HepG2 (cell line): ENCODE measurements at regions not wholly inside any gene's neighbourhood (a gene's known extent, or its start where the extent isn't known, plus 50 kb on each side); places are given as distances from the start of the nearest gene placed in this dataset.

Experiments
- MAX ChIP-seq: IDR thresholded peaks from 2 replicates; pipeline ENCODE4 v1.6.1; 2012; ENCODE audit warnings: inconsistent platforms
- MIXL1 ChIP-seq: IDR thresholded peaks from 2 replicates; pipeline ENCODE4 v1.6.1; 2016
- MNT ChIP-seq: fragments of 450-650 bp; IDR thresholded peaks from 2 replicates; pipeline ENCODE4 v1.6.1; 2016
- MTF1 ChIP-seq: sonication (generic); formaldehyde crosslinking; IDR thresholded peaks from 2 replicates; pipeline ENCODE4 v1.5.0; 2020; ENCODE audit warnings: missing genetic modification reagents
- PBX3 ChIP-seq: sonication (generic); formaldehyde crosslinking; IDR thresholded peaks from 2 replicates; pipeline ENCODE4 v1.8.1; 2023; ENCODE audit warnings: missing genetic modification reagents, inconsistent platforms, borderline replicate concordance
- RARG ChIP-seq: sonication (generic); formaldehyde crosslinking; IDR thresholded peaks from 2 replicates; pipeline ENCODE4 v1.4.0; 2020; ENCODE audit warnings: low read depth, mild to moderate bottlenecking, missing genetic modification reagents
- RFX3 ChIP-seq: IDR thresholded peaks from 2 replicates; pipeline ENCODE4 v1.6.1; 2016; ENCODE audit warnings: missing biosample characterization, missing genetic modification reagents
- TBP ChIP-seq: sonication (generic); formaldehyde crosslinking; IDR thresholded peaks from 2 replicates; pipeline ENCODE4 v1.5.0; 2020; ENCODE audit warnings: missing genetic modification reagents
- XRCC5 ChIP-seq: fragments of 200-400 bp; formaldehyde crosslinking; optimal IDR thresholded peaks from 2 replicates; pipeline ENCODE3; 2017; ENCODE audit warnings: mild to moderate bottlenecking, low read length
- ZNF629 ChIP-seq: sonication (generic); formaldehyde crosslinking; conservative IDR thresholded peaks from 2 replicates; pipeline ENCODE4 v1.5.0; 2020; ENCODE audit warnings: missing genetic modification reagents
- TF ChIP-seq, protein P1 (sequence below): sonication (generic); formaldehyde crosslinking; IDR thresholded peaks from 2 replicates; pipeline ENCODE4 v1.5.0; 2020; ENCODE audit warnings: mild to moderate bottlenecking, missing genetic modification reagents, moderate library complexity

DNA sequence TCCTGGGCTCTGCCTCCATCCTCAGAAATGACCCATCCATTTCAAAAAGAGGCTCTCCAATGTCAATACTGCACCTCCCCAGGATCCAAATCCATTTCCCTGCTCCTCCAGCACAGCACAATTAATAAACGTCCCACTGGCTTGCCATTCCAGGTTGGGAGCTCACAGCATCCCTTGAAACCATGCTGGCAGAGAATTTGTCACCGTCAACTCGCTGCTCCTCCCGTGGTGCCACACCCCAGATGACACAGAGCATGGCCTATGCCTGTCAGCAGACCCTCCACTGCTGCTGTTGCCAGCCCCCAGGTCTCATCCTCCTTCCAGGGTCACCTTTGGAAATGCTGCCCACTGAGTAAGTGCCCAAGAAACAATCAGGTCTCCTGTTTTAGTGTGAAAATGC lies 53.0 kb upstream of the UQCRFS1 start:
- TF ChIP-seq MIXL1 (CRISPR knock-in tag): no peak
- TF ChIP-seq MNT: no peak
- no peak for TF ChIP-seq PBX3 (CRISPR knock-in tag)
- no peak for TF ChIP-seq ZNF629 (CRISPR knock-in tag)
- TF ChIP-seq MTF1: no peak
- TF ChIP-seq, protein P1, sequence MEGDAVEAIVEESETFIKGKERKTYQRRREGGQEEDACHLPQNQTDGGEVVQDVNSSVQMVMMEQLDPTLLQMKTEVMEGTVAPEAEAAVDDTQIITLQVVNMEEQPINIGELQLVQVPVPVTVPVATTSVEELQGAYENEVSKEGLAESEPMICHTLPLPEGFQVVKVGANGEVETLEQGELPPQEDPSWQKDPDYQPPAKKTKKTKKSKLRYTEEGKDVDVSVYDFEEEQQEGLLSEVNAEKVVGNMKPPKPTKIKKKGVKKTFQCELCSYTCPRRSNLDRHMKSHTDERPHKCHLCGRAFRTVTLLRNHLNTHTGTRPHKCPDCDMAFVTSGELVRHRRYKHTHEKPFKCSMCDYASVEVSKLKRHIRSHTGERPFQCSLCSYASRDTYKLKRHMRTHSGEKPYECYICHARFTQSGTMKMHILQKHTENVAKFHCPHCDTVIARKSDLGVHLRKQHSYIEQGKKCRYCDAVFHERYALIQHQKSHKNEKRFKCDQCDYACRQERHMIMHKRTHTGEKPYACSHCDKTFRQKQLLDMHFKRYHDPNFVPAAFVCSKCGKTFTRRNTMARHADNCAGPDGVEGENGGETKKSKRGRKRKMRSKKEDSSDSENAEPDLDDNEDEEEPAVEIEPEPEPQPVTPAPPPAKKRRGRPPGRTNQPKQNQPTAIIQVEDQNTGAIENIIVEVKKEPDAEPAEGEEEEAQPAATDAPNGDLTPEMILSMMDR (CRISPR knock-in tag): no peak
- no peak for TF ChIP-seq MAX
- TF ChIP-seq TBP (CRISPR knock-in tag): no peak
- TF ChIP-seq XRCC5: no peak
- no peak for TF ChIP-seq RARG (CRISPR knock-in tag)
- TF ChIP-seq RFX3 (CRISPR knock-in tag): no peak
